HG02623 (cell line): ENCODE measurements at regions not wholly inside any gene's neighbourhood (a gene's known extent, or its start where the extent isn't known, plus 50 kb on each side); places are given as distances from the start of the nearest gene placed in this dataset.

Experiments used
- ATAC-seq: cut with Tn5 transposase; IDR thresholded peaks from one replicate; pipeline ENCODE4 v1.9.1; 2021; ENCODE audit warnings: moderate library complexity; ENCODE audit not compliant: unreplicated experiment

DNA sequence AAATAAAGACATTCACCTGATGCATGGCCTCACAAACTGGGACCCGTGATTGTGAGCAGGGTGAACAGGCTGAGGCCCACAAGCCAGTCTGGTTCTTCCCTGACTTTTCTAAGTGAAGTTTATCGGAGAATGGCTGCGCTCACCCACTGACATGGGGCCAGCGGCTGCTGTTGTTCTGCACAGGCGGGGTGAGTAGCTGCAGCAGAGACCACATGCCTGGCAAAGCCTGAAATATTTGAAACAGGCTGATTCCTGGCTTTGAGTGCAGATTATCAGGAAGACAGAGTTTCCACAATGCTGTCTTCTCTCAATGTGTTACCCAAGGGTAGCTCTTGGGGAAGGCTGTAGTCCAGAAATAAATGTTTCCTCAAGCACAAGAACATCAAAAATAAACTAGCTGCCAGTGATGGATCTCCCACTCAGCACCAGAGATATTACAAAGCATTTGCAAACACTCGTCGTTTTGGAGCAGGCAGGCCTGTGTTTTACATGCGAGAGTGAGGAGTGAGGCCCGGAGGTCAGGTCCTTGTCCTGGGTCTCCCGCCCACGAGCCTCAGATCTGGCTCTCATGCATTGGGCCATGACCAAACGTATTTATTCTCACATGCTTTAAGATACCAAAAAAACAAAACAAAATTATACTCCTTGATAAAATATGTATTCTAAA, 647.1 kb downstream of the GALR1 start:
- no peak for ATAC-seq

- ATAC-seq, result no peak
Measured at GRCh38 chr18:77897606-77898005, 648.0 kb downstream of the GALR1 start.

- ATAC-seq, result peak; percentile 99
Measured at GRCh38 chr18:77899972-77900754, 650.5 kb downstream of the GALR1 start.

GRCh38 chr18:77905011-77905410, 655.4 kb downstream of the GALR1 start:
- no peak for ATAC-seq

GRCh38 chr18:77905449-77906055, 655.9 kb downstream of the GALR1 start:
- ATAC-seq, result no peak

GRCh38 chr18:77906103-77906892, 656.6 kb downstream of the GALR1 start:
- ATAC-seq, result no peak

GRCh38 chr18:77910347-77910746, 660.7 kb downstream of the GALR1 start:
- ATAC-seq, result no peak

- no peak for ATAC-seq
Measured at GRCh38 chr18:77911971-77912605, 662.4 kb downstream of the GALR1 start.

- no peak for ATAC-seq
Measured at GRCh38 chr18:77918730-77919129, 669.1 kb downstream of the GALR1 start.

DNA sequence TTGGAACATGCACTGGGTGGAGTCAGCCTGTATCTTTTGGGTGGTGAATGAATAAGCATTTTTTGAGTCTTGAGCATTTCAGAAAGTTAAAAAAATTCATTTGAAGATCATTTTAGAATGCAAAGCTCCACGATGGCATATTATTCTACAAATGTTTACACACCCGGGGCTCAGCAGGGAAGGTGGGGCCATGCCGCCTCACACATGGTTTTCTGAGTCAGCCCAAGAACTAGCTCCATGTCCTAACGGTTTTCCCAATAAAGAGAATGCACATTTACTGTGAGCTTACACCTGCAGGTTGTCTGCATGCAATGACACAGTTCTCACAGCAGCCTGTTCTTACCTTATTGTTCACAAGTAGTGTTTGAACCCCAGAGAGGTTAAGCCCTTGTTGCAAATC, 670.3 kb downstream of the GALR1 start:
- ATAC-seq, result no peak

GRCh38 chr18:77935342-77935741, 685.7 kb downstream of the GALR1 start:
- ATAC-seq, result no peak

DNA sequence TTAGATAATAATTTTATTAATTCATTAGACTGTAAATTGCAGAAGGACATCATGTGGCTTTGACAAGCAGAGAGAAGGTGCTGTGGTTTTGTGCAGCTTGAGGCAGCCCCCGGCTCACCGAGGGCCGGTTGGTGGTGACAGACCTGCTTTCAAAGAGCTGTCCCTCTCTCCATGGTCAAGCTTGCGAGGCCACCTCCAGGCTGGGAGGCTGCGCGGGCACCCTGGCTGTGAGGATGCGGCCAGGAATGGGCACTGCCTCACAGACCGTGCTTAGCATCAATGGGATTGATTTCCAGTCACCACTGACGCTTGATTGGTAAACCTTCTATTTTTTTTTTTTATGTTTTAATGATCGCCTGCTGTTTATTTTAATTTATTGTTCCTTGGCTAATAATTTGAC, 690.9 kb downstream of the GALR1 start:
- ATAC-seq, result no peak

- no peak for ATAC-seq
Measured at GRCh38 chr18:77944533-77944932, 694.9 kb downstream of the GALR1 start.

DNA sequence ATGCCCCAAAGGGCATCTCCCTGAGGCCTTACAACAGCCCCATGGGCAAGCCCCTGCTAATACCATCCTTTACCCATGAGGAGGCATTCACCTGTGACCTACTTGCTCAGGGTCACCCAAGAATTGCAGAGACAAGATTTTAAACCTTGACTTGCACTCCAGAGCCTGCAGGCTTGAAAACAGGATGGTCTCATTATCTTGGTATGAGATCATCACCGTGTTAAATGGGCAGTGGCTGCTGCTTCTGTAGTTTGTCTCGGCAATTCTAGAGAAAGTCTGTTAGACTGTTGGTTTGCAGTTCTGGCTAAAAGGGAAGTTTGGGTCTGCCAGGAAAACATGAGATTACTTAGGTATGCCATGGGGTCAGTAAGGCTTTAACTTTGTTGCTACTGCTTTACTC, 698.9 kb downstream of the GALR1 start:
- ATAC-seq, result no peak

- ATAC-seq, result no peak
Measured at GRCh38 chr18:77949355-77949973, 699.8 kb downstream of the GALR1 start.

- ATAC-seq, result no peak
Measured at GRCh38 chr18:77959248-77959647, 709.6 kb downstream of the GALR1 start.

DNA sequence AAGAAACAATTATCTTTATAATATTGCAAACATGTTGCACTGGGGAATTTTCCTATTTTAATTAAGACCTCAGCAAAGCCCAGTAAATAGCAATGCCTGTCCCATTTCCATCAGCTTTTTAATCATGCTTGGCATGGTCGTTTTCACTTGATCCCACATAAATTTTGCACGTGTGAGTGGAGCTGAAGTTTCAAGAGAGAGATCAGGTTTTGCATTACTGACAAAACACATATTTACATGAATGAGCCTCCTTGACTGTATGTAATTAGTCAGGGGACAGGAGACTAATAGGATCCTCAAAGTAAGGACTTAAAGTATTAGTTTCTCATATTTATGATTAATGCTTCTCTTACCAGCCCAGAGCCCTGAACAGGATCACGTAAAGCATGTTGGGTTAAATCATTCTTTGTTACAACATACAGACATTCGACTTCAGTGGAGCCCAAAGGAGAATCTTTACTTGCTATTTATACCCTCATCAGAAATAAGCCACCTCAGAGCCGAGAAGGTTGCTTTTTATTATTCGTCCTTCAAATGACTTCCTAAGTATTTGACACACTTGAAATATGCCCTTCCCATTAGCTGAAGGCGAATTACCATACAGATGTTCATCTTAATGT, 711.3 kb downstream of the GALR1 start:
- ATAC-seq, result no peak

- ATAC-seq, result no peak
Measured at GRCh38 chr18:77967071-77967470, 717.4 kb downstream of the GALR1 start.

DNA sequence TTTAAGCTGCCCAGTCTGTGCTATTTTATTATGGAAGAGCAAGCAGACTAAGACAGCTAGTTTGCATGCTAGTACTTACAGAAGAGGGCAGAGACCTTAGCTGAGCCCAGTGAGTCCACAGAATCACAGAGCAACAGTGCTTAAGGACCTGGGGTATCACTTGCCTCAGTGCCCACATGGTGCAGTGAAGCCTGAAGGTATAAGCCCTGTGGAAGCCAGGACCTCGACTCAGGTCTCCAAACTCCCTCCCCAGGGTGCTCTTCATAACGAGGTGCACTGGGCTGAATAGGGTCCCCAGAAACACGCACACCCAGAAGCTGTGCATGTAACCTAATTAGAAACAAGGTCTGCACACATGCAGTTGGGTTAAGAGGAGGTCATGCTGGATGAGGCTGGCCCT, 718.1 kb downstream of the GALR1 start:
- no peak for ATAC-seq

- no peak for ATAC-seq
Measured at GRCh38 chr18:77969972-77970371, 720.3 kb downstream of the GALR1 start.
